ENCODE measurements at regions not wholly inside any gene's neighbourhood (a gene's known extent, or its start where the extent isn't known, plus 50 kb on each side); places are given as distances from the start of the nearest gene placed in this dataset.

GRCh38 chr4:125546272-125546671, 231.5 kb downstream of the FAT4 start:
- no peak overlapping the region for H2AFZ ChIP-seq (ENCODE audit: low read depth, low read length)
- no peak for FAIRE-seq

DNA sequence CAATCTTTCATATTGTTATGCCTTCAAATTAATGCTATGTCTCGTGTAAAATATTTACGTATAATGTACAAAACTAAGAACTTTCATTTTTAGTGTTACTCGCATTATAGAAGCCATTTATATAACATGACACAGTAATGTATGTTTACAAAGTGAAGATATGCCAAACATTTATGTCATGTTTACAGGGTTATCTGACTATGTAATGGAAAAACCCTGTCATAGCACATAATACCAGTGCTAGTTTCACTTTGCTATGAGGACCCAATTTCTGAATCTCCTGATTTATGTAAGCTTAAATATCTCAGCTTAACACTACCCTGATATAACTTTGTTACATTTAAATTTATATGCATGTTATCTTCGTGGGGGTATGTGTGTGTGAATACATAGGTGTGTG, 233.1 kb downstream of the FAT4 start:
- no peak for FAIRE-seq
- Histone ChIP-seq H3K36me3 (ENCODE audit: insufficient read depth, low read length) (no peaks in the 10 kb centered on the region), H3K27ac (ENCODE audit: low read depth, low read length) (no peak overlapping the region), H3K27me3 (ENCODE audit: insufficient read depth, low read length) (no peaks in the 10 kb centered on the region), H3K4me3 (ENCODE audit: insufficient read depth, low read depth, low read length) (no peak overlapping the region), H3K4me1 (ENCODE audit: insufficient read depth, low read length) (no peaks in the 10 kb centered on the region), H3K4me2 (ENCODE audit: low read length) (no peak overlapping the region), H4K20me1 (ENCODE audit: insufficient read depth, low read length) (no peaks in the 10 kb centered on the region), H3K9me3 (ENCODE audit: insufficient read depth, low read depth, low read length) (no peaks in the 10 kb centered on the region), H3K79me2 (ENCODE audit: insufficient read depth, low read length) (no peaks in the 10 kb centered on the region), H3K9ac (ENCODE audit: low read length) (no peak overlapping the region), H2AFZ (ENCODE audit: low read depth, low read length) (no peak overlapping the region)
- peaks cover 3% of the 10 kb centered on the region for H3K4me1 Mint-ChIP-seq (ENCODE audit: low read depth, unreplicated experiment)
- H3K9me3 Mint-ChIP-seq (ENCODE audit: unreplicated experiment) = no peaks in the 10 kb centered on the region
- no peaks in the 10 kb centered on the region for H3K27me3 Mint-ChIP-seq (ENCODE audit: low read depth, unreplicated experiment)
- no peak overlapping the region for H3K4me3 Mint-ChIP-seq (ENCODE audit: unreplicated experiment)
- no peak for DNase-seq (ENCODE audit: low read depth)
- TF ChIP-seq CTCF (IDR thresholded peaks at IDR 0.05; ENCODE audit: insufficient read depth, low read depth, low read length) = no peak
- TF ChIP-seq EZH2 (IDR thresholded peaks at IDR 0.05; ENCODE audit: insufficient read depth, low read length) = no peak
- no peaks in the 10 kb centered on the region for H3K36me3 Mint-ChIP-seq (ENCODE audit: low read depth, unreplicated experiment)
- H3K27ac Mint-ChIP-seq (ENCODE audit: unreplicated experiment) = no peak overlapping the region

More at GRCh38 chr4:125546272-125546671, 231.5 kb downstream of the FAT4 start:
- DNase-seq (ENCODE audit: low read depth) = no peak
- H3K4me1 ChIP-seq (ENCODE audit: insufficient read depth, low read length) = no peaks in the 10 kb centered on the region
- TF ChIP-seq EZH2 (IDR thresholded peaks at IDR 0.05; ENCODE audit: insufficient read depth, low read length) = no peak
- no peak for TF ChIP-seq CTCF (IDR thresholded peaks at IDR 0.05; ENCODE audit: insufficient read depth, low read depth, low read length)
- H3K36me3 ChIP-seq (ENCODE audit: insufficient read depth, low read length) = no peaks in the 10 kb centered on the region
- no peak overlapping the region for H3K4me3 ChIP-seq (ENCODE audit: insufficient read depth, low read depth, low read length)
- no peaks in the 10 kb centered on the region for H3K36me3 Mint-ChIP-seq (ENCODE audit: low read depth, unreplicated experiment)
- peaks cover 3% of the 10 kb centered on the region for H3K4me1 Mint-ChIP-seq (ENCODE audit: low read depth, unreplicated experiment)
- H3K9me3 Mint-ChIP-seq (ENCODE audit: unreplicated experiment) = no peaks in the 10 kb centered on the region
- no peak overlapping the region for H3K4me3 Mint-ChIP-seq (ENCODE audit: unreplicated experiment)
- no peaks in the 10 kb centered on the region for H3K27me3 ChIP-seq (ENCODE audit: insufficient read depth, low read length)
- no peak overlapping the region for H3K27ac ChIP-seq (ENCODE audit: low read depth, low read length)
- H3K79me2 ChIP-seq (ENCODE audit: insufficient read depth, low read length) = no peaks in the 10 kb centered on the region
- H3K27me3 Mint-ChIP-seq (ENCODE audit: low read depth, unreplicated experiment) = no peaks in the 10 kb centered on the region
- H4K20me1 ChIP-seq (ENCODE audit: insufficient read depth, low read length) = no peaks in the 10 kb centered on the region
- H3K9ac ChIP-seq (ENCODE audit: low read length) = no peak overlapping the region
- H3K9me3 ChIP-seq (ENCODE audit: insufficient read depth, low read depth, low read length) = no peaks in the 10 kb centered on the region
- H3K4me2 ChIP-seq (ENCODE audit: low read length) = no peak overlapping the region
- H3K27ac Mint-ChIP-seq (ENCODE audit: unreplicated experiment) = no peak overlapping the region

DNA sequence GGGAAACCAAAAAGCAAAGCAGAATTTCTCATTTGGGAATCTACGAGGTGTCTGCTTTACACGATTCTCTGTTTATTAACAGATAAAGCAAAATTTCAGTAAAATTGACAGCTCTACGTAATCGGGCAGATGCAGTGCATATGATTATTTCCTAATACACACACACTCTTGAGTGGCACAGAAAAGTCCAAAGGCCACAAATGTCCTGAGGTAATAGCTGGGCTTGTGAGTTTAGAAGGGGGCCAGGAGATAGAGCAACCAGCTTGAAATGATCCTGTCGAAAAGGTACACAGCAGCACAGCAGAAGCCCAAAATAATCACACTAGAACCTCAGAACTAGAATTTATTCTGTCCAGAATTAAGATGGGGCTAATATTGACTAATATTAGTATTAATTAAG, 236.0 kb downstream of the FAT4 start:
- no peaks in the 10 kb centered on the region for H3K36me3 Mint-ChIP-seq (ENCODE audit: low read depth, unreplicated experiment)
- Histone ChIP-seq H3K36me3 (ENCODE audit: insufficient read depth, low read length) (no peaks in the 10 kb centered on the region), H3K27ac (ENCODE audit: low read depth, low read length) (no peak overlapping the region), H3K9me3 (ENCODE audit: insufficient read depth, low read depth, low read length) (no peaks in the 10 kb centered on the region), H3K4me2 (ENCODE audit: low read length) (no peak overlapping the region), H3K79me2 (ENCODE audit: insufficient read depth, low read length) (no peaks in the 10 kb centered on the region), H3K27me3 (ENCODE audit: insufficient read depth, low read length) (no peaks in the 10 kb centered on the region), H3K9ac (ENCODE audit: low read length) (no peak overlapping the region), H4K20me1 (ENCODE audit: insufficient read depth, low read length) (no peaks in the 10 kb centered on the region), H2AFZ (ENCODE audit: low read depth, low read length) (no peak overlapping the region), H3K4me3 (ENCODE audit: insufficient read depth, low read depth, low read length) (no peak overlapping the region), H3K4me1 (ENCODE audit: insufficient read depth, low read length) (no peaks in the 10 kb centered on the region)
- FAIRE-seq (no peak), DNase-seq (ENCODE audit: low read depth) (no peak)
- H3K27ac Mint-ChIP-seq (ENCODE audit: unreplicated experiment) = no peak overlapping the region
- no peaks in the 10 kb centered on the region for H3K4me1 Mint-ChIP-seq (ENCODE audit: low read depth, unreplicated experiment)
- TF ChIP-seq CTCF (IDR thresholded peaks at IDR 0.05; ENCODE audit: insufficient read depth, low read depth, low read length) (no peak), EZH2 (IDR thresholded peaks at IDR 0.05; ENCODE audit: insufficient read depth, low read length) (no peak)
- H3K4me3 Mint-ChIP-seq (ENCODE audit: unreplicated experiment) = no peak overlapping the region
- no peaks in the 10 kb centered on the region for H3K27me3 Mint-ChIP-seq (ENCODE audit: low read depth, unreplicated experiment)
- H3K9me3 Mint-ChIP-seq (ENCODE audit: unreplicated experiment) = no peaks in the 10 kb centered on the region
